Mesenchymal stem cell (in vitro differentiated cells and primary cell): ENCODE measurements at regions not wholly inside any gene's neighbourhood (a gene's known extent, or its start where the extent isn't known, plus 50 kb on each side); places are given as distances from the start of the nearest gene placed in this dataset.
"Not testable (repeated sequence)": the region's sequence is repeated elsewhere in the genome, so short reads cannot be mapped to it uniquely, and the experiment has no call there.

Source experiments
- DNase-seq: peaks from one replicate; pipeline ENCODE4 v3.0.0-alpha.2; 2013
- H2AFZ ChIP-seq: one replicate; pipeline ENCODE4 v1.6.1; 2013; ENCODE audit warnings: low read depth, mild to moderate bottlenecking, control low read depth, inconsistent platforms, low read length, moderate library complexity
- H2AK5ac ChIP-seq: 2 replicates; pipeline ENCODE4 v1.6.1; 2013; ENCODE audit warnings: low read length, moderate library complexity, mild to moderate bottlenecking, inconsistent platforms; ENCODE audit not compliant: severe bottlenecking
- H2BK120ac ChIP-seq: one replicate; pipeline ENCODE4 v1.6.1; 2013; ENCODE audit warnings: low read depth, mild to moderate bottlenecking, inconsistent platforms, low read length, moderate library complexity
- H2BK12ac ChIP-seq, 2 experiments: one replicate each; pipeline ENCODE4 v1.6.1; 2013; ENCODE audit warnings: inconsistent platforms in 2 of 2, low read length in 2 of 2, mild to moderate bottlenecking in 2 of 2, moderate library complexity in 2 of 2, control low read depth in 1 of 2
- H2BK15ac ChIP-seq: one replicate; pipeline ENCODE4 v1.6.1; 2013; ENCODE audit warnings: mild to moderate bottlenecking, low read depth, inconsistent platforms; ENCODE audit not compliant: poor library complexity, severe bottlenecking
- H2BK5ac ChIP-seq: 2 replicates; pipeline ENCODE4 v1.6.1; 2013; ENCODE audit warnings: low read depth, mild to moderate bottlenecking, low read length, control low read depth, inconsistent platforms; ENCODE audit not compliant: poor library complexity, severe bottlenecking
- H3K14ac ChIP-seq, 2 experiments: one replicate each; pipeline ENCODE4 v1.6.1; 2013; ENCODE audit warnings: inconsistent platforms in 2 of 2, low read length in 2 of 2, control low read depth in 1 of 2, mild to moderate bottlenecking in 1 of 2, moderate library complexity in 1 of 2
- H3K18ac ChIP-seq, 2 experiments: one replicate each; pipeline ENCODE4 v1.6.1; 2013; ENCODE audit warnings: inconsistent platforms in 2 of 2, low read length in 2 of 2, control low read depth in 1 of 2, low read depth in 1 of 2, mild to moderate bottlenecking in 1 of 2
- H3K23ac ChIP-seq, 2 experiments: one replicate each; pipeline ENCODE4 v1.6.1; 2013; ENCODE audit warnings: inconsistent platforms in 2 of 2, low read length in 2 of 2, mild to moderate bottlenecking in 2 of 2, moderate library complexity in 2 of 2, control low read depth in 1 of 2
- H3K27ac ChIP-seq: 2 replicates; pipeline ENCODE4 v1.5.1; 2013; ENCODE audit warnings: mild to moderate bottlenecking, moderate library complexity, low read length, control low read depth, inconsistent platforms; ENCODE audit not compliant: poor library complexity, severe bottlenecking
- H3K27me3 ChIP-seq, 2 experiments: 2 replicates each; pipeline versions ENCODE4 v1.6.1 to v1.7.0; 2013; ENCODE audit warnings: low read length in 2 of 2, mild to moderate bottlenecking in 2 of 2, moderate library complexity in 2 of 2, control low read depth in 1 of 2, inconsistent platforms in 1 of 2; ENCODE audit not compliant: control insufficient read depth in 1 of 2, insufficient read depth in 1 of 2
- H3K36me3 ChIP-seq, 2 experiments: 2 replicates each; pipeline versions ENCODE4 v1.6.1 to v1.7.0; 2013; ENCODE audit warnings: low read length in 2 of 2, control low read depth in 1 of 2, inconsistent platforms in 1 of 2, low read depth in 1 of 2, mild to moderate bottlenecking in 1 of 2; ENCODE audit not compliant: insufficient read depth in 2 of 2, control insufficient read depth in 1 of 2
- H3K4ac ChIP-seq, 2 experiments: one replicate each; pipeline ENCODE4 v1.6.1; 2013; ENCODE audit warnings: inconsistent platforms in 2 of 2, low read length in 2 of 2, mild to moderate bottlenecking in 2 of 2, moderate library complexity in 2 of 2, control low read depth in 1 of 2, low read depth in 1 of 2
- H3K4me1 ChIP-seq: 2 replicates; pipeline ENCODE4 v1.6.1; 2013; ENCODE audit warnings: low read depth, low read length, control low read depth; ENCODE audit not compliant: control insufficient read depth, insufficient read depth
- H3K4me2 ChIP-seq: 2 replicates; pipeline ENCODE4 v1.6.1; 2013; ENCODE audit warnings: low read length, mild to moderate bottlenecking, inconsistent platforms; ENCODE audit not compliant: poor library complexity, severe bottlenecking
- H3K4me3 ChIP-seq, 2 experiments: 2 replicates each; pipeline versions ENCODE4 v1.5.1 to v1.7.0; 2013; ENCODE audit warnings: low read length in 2 of 2, mild to moderate bottlenecking in 2 of 2, control low read depth in 1 of 2, low read depth in 1 of 2; ENCODE audit not compliant: insufficient read depth in 1 of 2
- H3K79me1 ChIP-seq: replicated peaks from 2 replicates; pipeline ENCODE4 v1.6.1; 2013; ENCODE audit warnings: mild to moderate bottlenecking, control low read depth, low read length, inconsistent platforms; ENCODE audit not compliant: poor library complexity, severe bottlenecking
- H3K9ac ChIP-seq: 2 replicates; pipeline ENCODE4 v1.7.0; 2013; ENCODE audit warnings: mild to moderate bottlenecking, low read length, moderate library complexity
- H3K9me3 ChIP-seq: 2 replicates; pipeline ENCODE4 v1.7.0; 2013; ENCODE audit warnings: mild to moderate bottlenecking, low read length; ENCODE audit not compliant: control insufficient read depth
- H4K8ac ChIP-seq: one replicate; pipeline ENCODE4 v1.6.1; 2013; ENCODE audit warnings: inconsistent platforms, mild to moderate bottlenecking, low read length, moderate library complexity
- H4K91ac ChIP-seq: one replicate; pipeline ENCODE4 v1.6.1; 2013; ENCODE audit warnings: mild to moderate bottlenecking, low read length, inconsistent platforms
- WGBS: methylation state at CpG from one replicate; pipeline ENCODE4 v1.1.7; 2013; ENCODE audit warnings: mixed read lengths; 5-methylcytosine and 5-hydroxymethylcytosine counted together

DNA sequence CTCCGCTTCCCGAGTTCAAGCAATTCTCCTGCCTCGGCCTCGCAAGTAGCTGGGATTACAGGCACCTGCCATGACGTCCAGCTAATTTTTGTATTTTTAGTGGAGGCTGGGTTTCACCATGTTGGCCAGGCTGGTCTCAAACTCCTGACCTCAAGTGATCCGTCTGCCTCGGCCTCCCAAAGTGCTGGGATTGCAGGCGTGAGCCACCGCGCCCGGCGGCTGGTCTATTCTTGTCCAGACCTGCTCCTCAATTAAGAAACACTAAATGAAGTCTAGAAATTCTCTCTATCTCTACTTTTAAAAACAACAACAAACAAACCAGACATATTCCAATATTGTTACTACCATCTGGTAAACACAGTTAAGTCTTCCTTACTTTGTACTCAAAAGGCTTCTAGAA, 68.1 kb upstream of the LIFR start:
- DNase-seq, H3K4me1 ChIP-seq, H2BK120ac ChIP-seq, H2AFZ ChIP-seq, H2BK5ac ChIP-seq, H3K9ac ChIP-seq, H2BK12ac ChIP-seq, H3K27me3 ChIP-seq, H4K91ac ChIP-seq, H3K79me1 ChIP-seq, H3K4me2 ChIP-seq, H3K23ac ChIP-seq, H3K4ac ChIP-seq, H3K4me3 ChIP-seq, H3K14ac ChIP-seq, H3K36me3 ChIP-seq, H3K9me3 ChIP-seq, H3K18ac ChIP-seq, H2AK5ac ChIP-seq, H4K8ac ChIP-seq, H2BK15ac ChIP-seq, H3K27ac ChIP-seq: not testable (repeated sequence)
- WGBS = over 99% methylated on average over 12 of the region's 12 CpGs

- H3K18ac ChIP-seq, H3K9ac ChIP-seq, H2BK120ac ChIP-seq, H3K79me1 ChIP-seq, H2BK15ac ChIP-seq, H3K4me2 ChIP-seq, H4K91ac ChIP-seq, H2AK5ac ChIP-seq, H3K4me1 ChIP-seq, H2AFZ ChIP-seq, H3K9me3 ChIP-seq, H3K27ac ChIP-seq, H3K14ac ChIP-seq, H2BK5ac ChIP-seq, DNase-seq, H3K4ac ChIP-seq, H2BK12ac ChIP-seq, H3K27me3 ChIP-seq, H3K23ac ChIP-seq, H3K4me3 ChIP-seq, H3K36me3 ChIP-seq, H4K8ac ChIP-seq: not testable (repeated sequence)
- WGBS = 93% methylated on average over 24 of the region's 24 CpGs
These were observed 74.9 kb upstream of the LIFR start for GRCh38 chr5:38631376-38631775.

DNA sequence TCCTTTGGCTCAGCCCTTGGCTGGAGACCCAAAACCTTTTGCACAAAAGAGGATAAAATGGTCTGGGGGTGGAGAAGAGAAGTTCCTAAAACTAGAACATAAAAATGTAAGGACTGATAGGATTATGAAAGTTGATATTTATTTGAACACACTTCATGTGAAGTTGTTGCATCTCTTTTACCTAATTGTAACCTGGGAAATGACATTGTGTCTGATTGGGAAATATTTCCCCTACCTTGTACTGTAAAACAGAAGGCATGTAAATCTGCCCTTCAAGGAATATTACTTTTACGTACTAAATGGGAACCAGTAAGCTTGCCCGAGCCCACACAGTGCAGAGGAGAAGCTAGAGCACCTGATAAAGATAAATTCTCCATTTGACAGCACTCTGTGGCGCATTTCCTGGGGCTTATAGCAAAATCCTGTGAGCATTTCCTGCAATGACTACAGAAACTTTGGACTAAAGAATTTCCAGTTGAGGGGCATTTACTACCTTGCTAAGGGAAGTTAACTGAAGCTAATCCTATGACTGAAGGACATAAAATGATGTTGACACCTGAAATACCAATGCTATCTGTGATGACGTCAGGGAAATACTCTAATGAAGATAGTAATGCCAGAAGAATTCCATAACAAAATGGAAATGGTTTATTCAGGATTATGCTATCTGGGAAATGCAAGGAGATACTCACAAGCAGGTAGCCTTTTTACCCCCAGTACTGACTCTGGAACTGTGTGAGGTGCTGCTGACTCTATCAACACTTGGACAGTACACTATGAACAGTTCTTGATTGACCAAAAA, 78.3 kb upstream of the LIFR start:
- no peak overlapping the region for H3K27ac ChIP-seq
- H3K23ac ChIP-seq = no peak overlapping the region
- H2AK5ac ChIP-seq = no peak overlapping the region
- H3K79me1 ChIP-seq = no peaks in the 10 kb centered on the region
- no peak overlapping the region for H2BK15ac ChIP-seq
- DNase-seq = no peak
- H3K18ac ChIP-seq = no peak overlapping the region
- no peak overlapping the region for H3K14ac ChIP-seq
- peaks cover 0 to 24% of the 10 kb centered on the region in 2 experiments for H3K27me3 ChIP-seq
- no peak overlapping the region for H3K4me3 ChIP-seq
- H3K9me3 ChIP-seq = peaks cover 10% of the 10 kb centered on the region
- no peak overlapping the region for H2BK5ac ChIP-seq
- H4K91ac ChIP-seq = no peak overlapping the region
- no peak overlapping the region for H3K4me2 ChIP-seq
- H4K8ac ChIP-seq = no peak overlapping the region
- no peaks in the 10 kb centered on the region for H3K36me3 ChIP-seq
- WGBS = 63% methylated on average over 4 of the region's 4 CpGs
- no peak overlapping the region for H2BK120ac ChIP-seq
- no peak overlapping the region for H3K9ac ChIP-seq
- no peaks in the 10 kb centered on the region for H3K4me1 ChIP-seq
- no peak overlapping the region for H2BK12ac ChIP-seq
- H3K4ac ChIP-seq = no peak overlapping the region
- H2AFZ ChIP-seq = no peak overlapping the region

- WGBS = 94% methylated on average over 2 of the region's 4 CpGs
These were observed 80.2 kb upstream of the LIFR start for GRCh38 chr5:38636626-38637025.

More at GRCh38 chr5:38636626-38637025, 80.2 kb upstream of the LIFR start:
- H2BK12ac ChIP-seq = no peak overlapping the region
- H3K4ac ChIP-seq = no peak overlapping the region
- no peak overlapping the region for H4K91ac ChIP-seq
- H3K4me1 ChIP-seq = peaks cover 2% of the 10 kb centered on the region
- H3K36me3 ChIP-seq = no peaks in the 10 kb centered on the region
- no peak overlapping the region for H3K27ac ChIP-seq
- no peak overlapping the region for H3K4me3 ChIP-seq
- H3K18ac ChIP-seq = no peak overlapping the region
- H2AK5ac ChIP-seq = no peak overlapping the region
- no peak overlapping the region for H3K4me2 ChIP-seq
- DNase-seq = no peak
- no peak overlapping the region for H2AFZ ChIP-seq
- no peak overlapping the region for H3K14ac ChIP-seq
- peaks cover 4 to 24% of the 10 kb centered on the region in 2 experiments for H3K27me3 ChIP-seq
- no peak overlapping the region for H3K23ac ChIP-seq
- H2BK15ac ChIP-seq = no peak overlapping the region
- H2BK120ac ChIP-seq = no peak overlapping the region
- H3K79me1 ChIP-seq = no peaks in the 10 kb centered on the region
- no peak overlapping the region for H4K8ac ChIP-seq
- no peak overlapping the region for H2BK5ac ChIP-seq
- H3K9ac ChIP-seq = no peak overlapping the region
- peaks cover 10% of the 10 kb centered on the region for H3K9me3 ChIP-seq
